PFSK-1 (cell line): ENCODE measurements at regions not wholly inside any gene's neighbourhood (a gene's known extent, or its start where the extent isn't known, plus 50 kb on each side); places are given as distances from the start of the nearest gene placed in this dataset.

Experiments used
- FOXP2 ChIP-seq: optimal IDR thresholded peaks from 2 replicates; pipeline ENCODE3; 2011; ENCODE audit warnings: borderline replicate concordance, control low read depth, inconsistent platforms; ENCODE audit not compliant: insufficient read depth; ENCODE audit errors: extremely low read length, extremely low read depth
- POLR2AphosphoS5 ChIP-seq: IDR thresholded peaks from 2 replicates; pipeline ENCODE4 v1.6.1; 2012; ENCODE audit warnings: low read depth, mild to moderate bottlenecking, control low read depth, low read length, moderate library complexity
- SIN3A ChIP-seq: IDR thresholded peaks from 2 replicates; pipeline ENCODE4 v1.6.1; 2012; ENCODE audit warnings: mild to moderate bottlenecking, low read length, moderate library complexity, borderline replicate concordance; ENCODE audit not compliant: insufficient read depth
- TAF1 ChIP-seq: IDR thresholded peaks from 2 replicates; pipeline ENCODE4 v1.6.1; 2012; ENCODE audit warnings: low read length, control low read depth, borderline replicate concordance; ENCODE audit not compliant: insufficient read depth
- TF ChIP-seq, protein P1 (sequence below), 2 experiments: IDR thresholded peaks; 2 replicates each; pipeline versions ENCODE4 v1.6.1 to v1.8.0; 2011 to 2012; ENCODE audit warnings: low read depth in 2 of 2, low read length in 2 of 2, control low read depth in 1 of 2, inconsistent platforms in 1 of 2, mild to moderate bottlenecking in 1 of 2, moderate library complexity in 1 of 2; ENCODE audit not compliant: insufficient read depth in 1 of 2

DNA sequence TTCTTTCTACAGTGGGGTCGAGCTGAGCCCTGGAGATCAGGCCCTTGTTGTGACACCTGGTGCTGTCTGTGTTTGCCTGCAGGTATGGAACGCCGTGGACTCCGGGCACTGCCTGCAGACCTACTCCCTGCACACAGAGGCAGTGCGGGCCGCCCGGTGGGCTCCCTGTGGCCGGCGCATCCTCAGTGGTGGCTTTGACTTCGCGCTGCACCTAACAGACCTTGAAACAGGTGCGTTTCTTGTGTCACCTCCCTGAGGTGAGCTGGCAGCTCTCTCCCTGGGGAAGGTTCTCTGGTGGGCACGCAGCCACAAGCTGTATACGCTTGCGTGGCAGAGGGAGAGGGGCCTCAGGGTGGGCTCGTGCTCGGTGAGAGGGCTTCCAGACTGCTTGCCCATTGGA is 119.3 kb downstream of the BEGAIN start:
- TF ChIP-seq, protein P1, sequence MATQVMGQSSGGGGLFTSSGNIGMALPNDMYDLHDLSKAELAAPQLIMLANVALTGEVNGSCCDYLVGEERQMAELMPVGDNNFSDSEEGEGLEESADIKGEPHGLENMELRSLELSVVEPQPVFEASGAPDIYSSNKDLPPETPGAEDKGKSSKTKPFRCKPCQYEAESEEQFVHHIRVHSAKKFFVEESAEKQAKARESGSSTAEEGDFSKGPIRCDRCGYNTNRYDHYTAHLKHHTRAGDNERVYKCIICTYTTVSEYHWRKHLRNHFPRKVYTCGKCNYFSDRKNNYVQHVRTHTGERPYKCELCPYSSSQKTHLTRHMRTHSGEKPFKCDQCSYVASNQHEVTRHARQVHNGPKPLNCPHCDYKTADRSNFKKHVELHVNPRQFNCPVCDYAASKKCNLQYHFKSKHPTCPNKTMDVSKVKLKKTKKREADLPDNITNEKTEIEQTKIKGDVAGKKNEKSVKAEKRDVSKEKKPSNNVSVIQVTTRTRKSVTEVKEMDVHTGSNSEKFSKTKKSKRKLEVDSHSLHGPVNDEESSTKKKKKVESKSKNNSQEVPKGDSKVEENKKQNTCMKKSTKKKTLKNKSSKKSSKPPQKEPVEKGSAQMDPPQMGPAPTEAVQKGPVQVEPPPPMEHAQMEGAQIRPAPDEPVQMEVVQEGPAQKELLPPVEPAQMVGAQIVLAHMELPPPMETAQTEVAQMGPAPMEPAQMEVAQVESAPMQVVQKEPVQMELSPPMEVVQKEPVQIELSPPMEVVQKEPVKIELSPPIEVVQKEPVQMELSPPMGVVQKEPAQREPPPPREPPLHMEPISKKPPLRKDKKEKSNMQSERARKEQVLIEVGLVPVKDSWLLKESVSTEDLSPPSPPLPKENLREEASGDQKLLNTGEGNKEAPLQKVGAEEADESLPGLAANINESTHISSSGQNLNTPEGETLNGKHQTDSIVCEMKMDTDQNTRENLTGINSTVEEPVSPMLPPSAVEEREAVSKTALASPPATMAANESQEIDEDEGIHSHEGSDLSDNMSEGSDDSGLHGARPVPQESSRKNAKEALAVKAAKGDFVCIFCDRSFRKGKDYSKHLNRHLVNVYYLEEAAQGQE (IDR thresholded peaks at IDR 0.05; ENCODE audit: insufficient read depth in 1 of 2, low read depth in 2 of 2, low read length in 2 of 2) = no peak
- TF ChIP-seq POLR2AphosphoS5 (no peak), SIN3A (no peak), FOXP2 (no peak), TAF1 (no peak)

DNA sequence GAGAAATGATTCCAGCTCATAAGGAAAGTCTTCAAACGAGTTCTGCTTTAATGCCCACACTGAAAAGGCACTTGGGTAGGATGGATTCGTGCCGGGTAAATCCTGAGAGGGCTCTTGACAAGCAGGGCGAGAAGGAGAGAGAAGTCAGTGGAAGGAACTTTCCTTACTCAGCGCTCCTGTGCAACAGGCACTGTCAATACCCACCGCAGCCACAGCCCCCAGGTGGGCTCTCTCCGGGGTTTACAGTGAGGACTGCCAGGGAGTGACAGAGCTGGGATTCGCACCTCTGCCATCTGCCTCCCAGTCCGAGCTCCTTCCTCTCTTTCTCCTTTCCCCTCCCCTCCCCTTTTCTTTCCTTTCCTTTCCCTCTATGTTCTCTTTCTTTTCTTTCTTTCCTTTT is 118.7 kb downstream of the BEGAIN start:
- TF ChIP-seq, protein P1 (IDR thresholded peaks at IDR 0.05; ENCODE audit: insufficient read depth in 1 of 2, low read depth in 2 of 2, low read length in 2 of 2) = no peak
- TF ChIP-seq TAF1 (no peak), POLR2AphosphoS5 (no peak), FOXP2 (no peak), SIN3A (no peak)

DNA sequence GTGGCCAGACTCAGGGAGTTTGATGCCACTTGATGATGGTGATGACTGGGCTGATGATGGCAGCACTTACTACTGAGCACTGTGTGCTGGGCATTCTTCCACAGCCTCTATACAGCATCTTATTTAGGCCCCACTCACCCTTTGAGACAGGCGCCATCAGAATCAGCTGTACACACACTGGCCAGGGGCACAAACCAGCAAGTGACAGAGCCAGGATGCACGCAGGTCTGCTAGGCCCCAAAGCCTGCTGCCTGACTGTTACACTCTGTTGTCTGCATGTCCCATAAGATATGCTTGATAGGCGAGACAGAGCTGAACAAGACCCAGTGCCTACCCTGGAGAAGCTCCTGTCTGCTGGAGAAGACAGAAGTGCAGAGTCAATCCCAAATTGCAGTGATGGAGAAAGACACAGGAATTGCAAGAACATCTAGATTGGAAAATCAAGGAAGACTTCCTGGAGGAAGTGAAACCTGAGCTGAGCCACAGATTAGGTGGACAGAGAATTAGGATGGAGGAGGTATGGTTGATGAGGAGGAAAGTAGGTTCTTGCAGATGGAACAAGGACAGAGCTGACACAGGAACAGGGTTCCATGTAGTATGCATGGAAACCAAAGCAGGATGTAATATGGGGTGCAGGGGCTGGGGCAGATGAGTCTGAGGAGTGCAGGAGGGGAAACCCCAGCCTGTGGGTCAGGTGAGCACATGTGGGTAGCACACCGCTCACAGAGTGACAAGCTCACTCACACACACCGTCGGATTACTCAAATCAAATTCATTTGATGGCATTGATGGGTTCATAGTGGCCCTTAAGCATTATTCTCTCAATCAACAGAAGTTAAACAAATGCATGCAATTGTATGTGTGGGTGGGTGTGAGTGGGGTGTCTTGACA is 117.3 kb downstream of the BEGAIN start:
- TF ChIP-seq TAF1 (no peak), SIN3A (no peak), FOXP2 (no peak), POLR2AphosphoS5 (no peak)
- TF ChIP-seq, protein P1 (IDR thresholded peaks at IDR 0.05; ENCODE audit: insufficient read depth in 1 of 2, low read depth in 2 of 2, low read length in 2 of 2) = no peak

DNA sequence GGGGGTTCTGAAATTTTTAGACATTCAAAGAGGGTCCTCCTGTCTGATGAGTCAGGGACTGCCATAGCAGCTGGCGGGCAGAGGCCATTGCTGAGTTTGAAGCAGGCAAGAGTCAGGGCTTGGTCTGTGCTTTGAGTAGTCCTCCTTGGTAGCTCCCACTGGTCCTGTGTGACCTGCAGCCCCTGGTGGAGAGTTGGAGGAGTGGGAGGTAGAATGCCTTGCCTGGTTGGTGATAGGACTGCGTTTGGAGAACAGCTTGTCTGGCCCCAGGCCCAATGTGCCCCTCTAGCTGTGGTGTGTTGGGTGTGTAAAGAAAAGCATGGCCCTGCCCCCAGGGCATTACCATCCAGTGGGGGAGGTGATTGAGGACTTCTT is 116.7 kb downstream of the BEGAIN start:
- TF ChIP-seq TAF1 (no peak), SIN3A (no peak), POLR2AphosphoS5 (no peak), FOXP2 (no peak)
- TF ChIP-seq, protein P1 (IDR thresholded peaks at IDR 0.05; ENCODE audit: insufficient read depth in 1 of 2, low read depth in 2 of 2, low read length in 2 of 2) = no peak
